ENCODE measurements at regions not wholly inside any gene's neighbourhood (a gene's known extent, or its start where the extent isn't known, plus 50 kb on each side); places are given as distances from the start of the nearest gene placed in this dataset.

DNA sequence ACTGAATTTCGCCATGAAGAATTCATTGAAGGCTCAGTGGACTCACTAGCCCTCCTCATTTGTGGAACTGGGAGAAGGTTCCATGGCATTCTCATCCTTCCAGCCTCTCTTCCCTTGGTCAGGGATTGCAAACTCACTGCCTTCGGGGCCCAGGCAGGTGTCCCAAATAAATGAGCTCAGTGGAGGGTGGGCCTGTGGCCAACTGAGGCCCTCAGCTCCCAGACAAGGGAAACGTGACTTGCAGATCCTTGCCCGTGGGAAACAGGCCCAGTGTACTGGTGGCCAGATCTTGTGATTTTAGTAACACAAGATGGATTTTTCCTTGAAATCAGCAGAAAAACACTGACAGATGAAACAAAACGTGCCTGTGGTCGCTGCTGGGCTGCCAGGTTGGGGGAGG is 168.7 kb upstream of the CTBP2 start:
- H4K20me1 ChIP-seq (replicated peaks; ENCODE audit: control insufficient read depth, extremely low read depth, insufficient read depth, low read length): no peaks in the 10 kb centered on the region
- H2AFZ ChIP-seq (ENCODE audit: low read depth, low read length): no peak overlapping the region
- H3K27me3 ChIP-seq (ENCODE audit: control insufficient read depth in 2 of 2, insufficient read depth in 2 of 2, low read length in 2 of 2): no peaks in the 10 kb centered on the region
- no peak for DNase-seq (ENCODE audit: low read depth, low spot score)
- dilution Hi-C loops (cut with MboI; ENCODE audit: extremely low pct_ligation_motif_present, low sequenced_read_pairs) (no loop called here), intact Hi-C loops (cut with micrococcal nuclease) (no loop called here)
- H3K4me2 ChIP-seq (ENCODE audit: insufficient read depth, low read length): no peak overlapping the region
- no peaks in the 10 kb centered on the region for H3K79me2 ChIP-seq (ENCODE audit: control insufficient read depth, insufficient read depth, low read length)
- no TSS peak for BruUV-seq (replicated peaks)
- H3K4me1 ChIP-seq (ENCODE audit: control insufficient read depth, extremely low read depth, insufficient read depth, low read length): no peaks in the 10 kb centered on the region
- H3K27ac ChIP-seq (ENCODE audit: insufficient read depth, low read depth, low read length): no peak overlapping the region
- H3K9ac ChIP-seq (replicated peaks; ENCODE audit: extremely low read depth, insufficient read depth, low read length): no peak overlapping the region
- no peak overlapping the region for H3K4me3 ChIP-seq (replicated peaks in 1 of 3; ENCODE audit: insufficient read depth in 1 of 3, low read depth in 1 of 3, low read length in 3 of 3)
- ChIA-PET POLR2A (no interaction called here), CTCF (no interaction called here)
- FAIRE-seq: no peak
- H3K9me1 ChIP-seq (replicated peaks; ENCODE audit: control insufficient read depth, extremely low read depth, insufficient read depth, low read length): no peaks in the 10 kb centered on the region
- no peak for TF ChIP-seq MYC (IDR thresholded peaks at IDR 0.05; ENCODE audit: low read depth, low read length)
- TF ChIP-seq JUN (IDR thresholded peaks at IDR 0.05; ENCODE audit: borderline replicate concordance, insufficient read depth, insufficient read length, low read depth): no peak
- TF ChIP-seq FOS (IDR thresholded peaks at IDR 0.05; ENCODE audit: borderline replicate concordance, insufficient read depth, low read length): no peak
- no peak for TF ChIP-seq POLR2AphosphoS5 (IDR thresholded peaks at IDR 0.05; ENCODE audit: insufficient read depth, low read depth, low read length)
- no peak for TF ChIP-seq POLR2A (IDR thresholded peaks at IDR 0.05; ENCODE audit: low read depth, low read length)
- TF ChIP-seq GATA2 (IDR thresholded peaks at IDR 0.05; ENCODE audit: insufficient read depth, insufficient read length, low read depth, low read length): no peak
- TF ChIP-seq, protein P1, sequence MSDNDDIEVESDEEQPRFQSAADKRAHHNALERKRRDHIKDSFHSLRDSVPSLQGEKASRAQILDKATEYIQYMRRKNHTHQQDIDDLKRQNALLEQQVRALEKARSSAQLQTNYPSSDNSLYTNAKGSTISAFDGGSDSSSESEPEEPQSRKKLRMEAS (IDR thresholded peaks at IDR 0.05; ENCODE audit: insufficient read depth, insufficient read length): no peak
- no peak for TF ChIP-seq EZH2 (IDR thresholded peaks at IDR 0.05; ENCODE audit: borderline replicate concordance, low read depth, low read length, severe bottlenecking)
- TF ChIP-seq, protein P2, sequence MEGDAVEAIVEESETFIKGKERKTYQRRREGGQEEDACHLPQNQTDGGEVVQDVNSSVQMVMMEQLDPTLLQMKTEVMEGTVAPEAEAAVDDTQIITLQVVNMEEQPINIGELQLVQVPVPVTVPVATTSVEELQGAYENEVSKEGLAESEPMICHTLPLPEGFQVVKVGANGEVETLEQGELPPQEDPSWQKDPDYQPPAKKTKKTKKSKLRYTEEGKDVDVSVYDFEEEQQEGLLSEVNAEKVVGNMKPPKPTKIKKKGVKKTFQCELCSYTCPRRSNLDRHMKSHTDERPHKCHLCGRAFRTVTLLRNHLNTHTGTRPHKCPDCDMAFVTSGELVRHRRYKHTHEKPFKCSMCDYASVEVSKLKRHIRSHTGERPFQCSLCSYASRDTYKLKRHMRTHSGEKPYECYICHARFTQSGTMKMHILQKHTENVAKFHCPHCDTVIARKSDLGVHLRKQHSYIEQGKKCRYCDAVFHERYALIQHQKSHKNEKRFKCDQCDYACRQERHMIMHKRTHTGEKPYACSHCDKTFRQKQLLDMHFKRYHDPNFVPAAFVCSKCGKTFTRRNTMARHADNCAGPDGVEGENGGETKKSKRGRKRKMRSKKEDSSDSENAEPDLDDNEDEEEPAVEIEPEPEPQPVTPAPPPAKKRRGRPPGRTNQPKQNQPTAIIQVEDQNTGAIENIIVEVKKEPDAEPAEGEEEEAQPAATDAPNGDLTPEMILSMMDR (IDR thresholded peaks at IDR 0.05; ENCODE audit: extremely low read depth in 1 of 2, insufficient read depth in 1 of 2, low read depth in 1 of 2, low read length in 2 of 2): no peak
- no peaks in the 10 kb centered on the region for H3K9me3 ChIP-seq (replicated peaks; ENCODE audit: control insufficient read depth, insufficient read depth, low read length)
- no peaks in the 10 kb centered on the region for H3K36me3 ChIP-seq (ENCODE audit: control insufficient read depth in 2 of 2, extremely low read depth in 1 of 2, insufficient read depth in 2 of 2, low read length in 2 of 2)
